ENCODE measurements at regions not wholly inside any gene's neighbourhood (a gene's known extent, or its start where the extent isn't known, plus 50 kb on each side); places are given as distances from the start of the nearest gene placed in this dataset.

GRCh38 chr5:6943197-6944112 lies 230.2 kb downstream of the TENT4A start:
- no peak for DNase-seq
- intact Hi-C loops (cut with DNase I, micrococcal nuclease) = no loop called here
- H3K9me3 Mint-ChIP-seq (ENCODE audit: low read depth) = no peaks in the 10 kb centered on the region
- ChIA-PET CTCF (no interaction called here), POLR2A (no interaction called here)
- H3K27ac Mint-ChIP-seq = no peak overlapping the region
- H3K27me3 Mint-ChIP-seq = peaks cover 13% of the 10 kb centered on the region
- no peak for ATAC-seq
- no peaks in the 10 kb centered on the region for H3K4me1 Mint-ChIP-seq
- no peaks in the 10 kb centered on the region for H3K36me3 Mint-ChIP-seq (ENCODE audit: low read depth)
- H3K4me3 Mint-ChIP-seq = no peak overlapping the region

- intact Hi-C loops (cut with DNase I, micrococcal nuclease) = loop anchor here in 1 of 2 experiments (5.0 kb wide), 1 partner anchor 126 kb away; no protein-coding TSS in a partner anchor
- peaks cover 16% of the 10 kb centered on the region for H3K27me3 Mint-ChIP-seq
- no peak for ATAC-seq
- no peak overlapping the region for H3K27ac Mint-ChIP-seq
- H3K9me3 Mint-ChIP-seq (ENCODE audit: low read depth) = no peaks in the 10 kb centered on the region
- no peak overlapping the region for H3K4me3 Mint-ChIP-seq
- no peak for DNase-seq
- H3K4me1 Mint-ChIP-seq = peaks cover 2% of the 10 kb centered on the region
- POLR2A ChIA-PET = no interaction called here
- CTCF ChIA-PET = no interaction called here
- H3K36me3 Mint-ChIP-seq (ENCODE audit: low read depth) = no peaks in the 10 kb centered on the region
These were observed 235.3 kb downstream of the TENT4A start for GRCh38 chr5:6948562-6948961.

- POLR2A ChIA-PET = no interaction called here
These were observed 236.0 kb downstream of the TENT4A start for GRCh38 chr5:6949230-6949629.

GRCh38 chr5:6950250-6950649 lies 237.0 kb downstream of the TENT4A start:
- H3K27ac Mint-ChIP-seq = no peak overlapping the region
- DNase-seq = peak; percentile 14
- CTCF ChIA-PET = interaction anchor here (1.3 kb wide), 1 partner anchor 170 kb away, joined by 4 read pairs; no protein-coding TSS in a partner anchor
- H3K9me3 Mint-ChIP-seq (ENCODE audit: low read depth) = no peaks in the 10 kb centered on the region
- H3K36me3 Mint-ChIP-seq (ENCODE audit: low read depth) = no peaks in the 10 kb centered on the region
- no peak overlapping the region for H3K4me3 Mint-ChIP-seq
- POLR2A ChIA-PET = no interaction called here
- peaks cover 2% of the 10 kb centered on the region for H3K4me1 Mint-ChIP-seq
- peak; percentile 77 for ATAC-seq
- H3K27me3 Mint-ChIP-seq = peaks cover 19% of the 10 kb centered on the region
- intact Hi-C loops (cut with DNase I, micrococcal nuclease) = no loop called here

More at GRCh38 chr5:6949230-6949629, 236.0 kb downstream of the TENT4A start:
- CTCF ChIA-PET = interaction anchor here (0.6 to 1.3 kb wide), 3 partner anchors 49 to 204 kb away, joined by 3 to 4 read pairs (median 3); no protein-coding TSS in a partner anchor
- H3K4me3 Mint-ChIP-seq = no peak overlapping the region
- no peaks in the 10 kb centered on the region for H3K9me3 Mint-ChIP-seq (ENCODE audit: low read depth)
- H3K36me3 Mint-ChIP-seq (ENCODE audit: low read depth) = no peaks in the 10 kb centered on the region
- peaks cover 16% of the 10 kb centered on the region for H3K27me3 Mint-ChIP-seq
- no peak for DNase-seq
- peaks cover 2% of the 10 kb centered on the region for H3K4me1 Mint-ChIP-seq
- H3K27ac Mint-ChIP-seq = no peak overlapping the region
- no peak for ATAC-seq
- intact Hi-C loops (cut with DNase I, micrococcal nuclease) = loop anchor here in 1 of 2 experiments (5.0 kb wide), 1 partner anchor 127 kb away; no protein-coding TSS in a partner anchor

GRCh38 chr5:6950860-6951259 lies 237.6 kb downstream of the TENT4A start:
- no peak for DNase-seq
- ATAC-seq = no peak
- no peak overlapping the region for H3K27ac Mint-ChIP-seq
- peaks cover 2% of the 10 kb centered on the region for H3K4me1 Mint-ChIP-seq
- intact Hi-C loops (cut with DNase I, micrococcal nuclease) = no loop called here
- H3K4me3 Mint-ChIP-seq = no peak overlapping the region
- peaks cover 21% of the 10 kb centered on the region for H3K27me3 Mint-ChIP-seq
- H3K36me3 Mint-ChIP-seq (ENCODE audit: low read depth) = no peaks in the 10 kb centered on the region
- H3K9me3 Mint-ChIP-seq (ENCODE audit: low read depth) = no peaks in the 10 kb centered on the region
- POLR2A ChIA-PET = no interaction called here
- CTCF ChIA-PET = interaction anchor here (0.7 to 1.3 kb wide), 2 partner anchors 59 to 171 kb away, joined by 3 to 4 read pairs; no protein-coding TSS in a partner anchor

DNA sequence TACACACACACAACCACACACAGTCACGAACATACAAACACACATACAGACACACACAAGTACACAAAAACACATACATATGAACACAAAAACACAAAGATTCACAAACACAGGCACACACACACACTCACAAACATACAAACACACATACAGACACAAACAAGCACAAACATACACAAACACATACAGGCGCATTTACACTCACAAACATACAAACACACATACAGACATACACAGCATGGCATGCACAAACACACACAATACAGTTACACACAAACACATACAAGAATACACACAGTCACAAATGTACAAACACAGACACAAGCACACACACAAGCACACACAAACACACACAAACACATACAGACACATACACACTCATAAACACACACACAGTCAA lies 247.9 kb downstream of the TENT4A start:
- Mint-ChIP-seq H3K27me3 (peaks cover 7% of the 10 kb centered on the region), H3K27ac (no peak overlapping the region), H3K4me1 (no peaks in the 10 kb centered on the region), H3K9me3 (ENCODE audit: low read depth) (peaks cover 2% of the 10 kb centered on the region), H3K36me3 (ENCODE audit: low read depth) (no peaks in the 10 kb centered on the region), H3K4me3 (no peak overlapping the region)
- DNase-seq (no peak), ATAC-seq (no peak)
- ChIA-PET POLR2A (no interaction called here), CTCF (no interaction called here)
- intact Hi-C loops (cut with DNase I, micrococcal nuclease) = no loop called here

- intact Hi-C loops (cut with DNase I, micrococcal nuclease) = no loop called here
- Mint-ChIP-seq H3K27ac (no peak overlapping the region), H3K36me3 (ENCODE audit: low read depth) (no peaks in the 10 kb centered on the region), H3K4me3 (no peak overlapping the region), H3K9me3 (ENCODE audit: low read depth) (peaks cover 2% of the 10 kb centered on the region), H3K4me1 (no peaks in the 10 kb centered on the region), H3K27me3 (peaks cover 7% of the 10 kb centered on the region)
- ATAC-seq (no peak), DNase-seq (no peak)
- ChIA-PET CTCF (no interaction called here), POLR2A (no interaction called here)
These were observed 248.8 kb downstream of the TENT4A start for GRCh38 chr5:6961837-6962635.

DNA sequence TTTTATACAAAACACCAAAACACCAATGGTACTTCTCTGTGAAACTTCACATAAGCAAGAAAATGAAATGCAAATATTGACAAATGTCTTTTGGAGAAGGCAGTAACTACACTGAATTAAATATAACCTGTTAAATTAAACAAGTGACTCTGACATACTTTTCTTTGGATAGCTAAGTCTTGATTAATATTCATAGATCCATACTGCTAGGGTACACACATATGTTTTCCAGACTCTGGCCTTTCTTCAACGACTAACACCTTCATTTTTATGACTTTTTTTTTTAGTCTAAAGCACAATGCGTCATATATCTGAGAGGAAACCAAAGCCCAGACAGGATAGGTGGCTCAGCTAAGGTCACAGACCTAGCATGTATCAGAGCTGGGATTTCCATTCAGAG lies 263.7 kb downstream of the TENT4A start:
- no peak overlapping the region for H3K27ac Mint-ChIP-seq
- H3K4me1 Mint-ChIP-seq = no peaks in the 10 kb centered on the region
- no peak for ATAC-seq
- no peak for DNase-seq
- no peak overlapping the region for H3K4me3 Mint-ChIP-seq
- CTCF ChIA-PET = no interaction called here
- peaks cover under 1% of the 10 kb centered on the region for H3K27me3 Mint-ChIP-seq
- H3K36me3 Mint-ChIP-seq (ENCODE audit: low read depth) = no peaks in the 10 kb centered on the region
- POLR2A ChIA-PET = no interaction called here
- intact Hi-C loops (cut with DNase I, micrococcal nuclease) = no loop called here
- H3K9me3 Mint-ChIP-seq (ENCODE audit: low read depth) = no peaks in the 10 kb centered on the region

DNA sequence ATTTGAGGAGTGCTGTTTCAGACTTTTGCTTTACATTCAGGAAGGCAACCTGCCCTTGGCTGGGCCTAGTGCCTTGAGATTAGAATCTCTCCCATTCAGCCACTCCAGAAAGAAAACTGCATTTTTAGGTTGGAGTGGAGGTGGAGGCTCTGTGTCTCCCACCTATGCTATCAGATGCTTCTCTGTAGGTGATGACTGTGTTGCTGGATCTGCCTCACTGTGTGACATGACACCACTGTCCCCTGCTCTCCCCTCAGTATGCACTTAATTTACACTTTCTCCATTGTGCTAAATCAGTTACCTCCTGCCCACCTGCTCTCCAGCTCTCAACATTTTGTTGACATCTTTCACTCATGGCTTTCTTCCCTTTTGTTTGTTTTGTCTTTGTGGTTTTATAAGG lies 265.8 kb downstream of the TENT4A start:
- ChIA-PET CTCF (no interaction called here), POLR2A (no interaction called here)
- ATAC-seq (no peak), DNase-seq (no peak)
- H3K27ac Mint-ChIP-seq = no peak overlapping the region
- peaks cover 3% of the 10 kb centered on the region for H3K27me3 Mint-ChIP-seq
- intact Hi-C loops (cut with DNase I, micrococcal nuclease) = no loop called here
- H3K36me3 Mint-ChIP-seq (ENCODE audit: low read depth) = no peaks in the 10 kb centered on the region
- no peaks in the 10 kb centered on the region for H3K4me1 Mint-ChIP-seq
- no peak overlapping the region for H3K4me3 Mint-ChIP-seq
- no peaks in the 10 kb centered on the region for H3K9me3 Mint-ChIP-seq (ENCODE audit: low read depth)

DNA sequence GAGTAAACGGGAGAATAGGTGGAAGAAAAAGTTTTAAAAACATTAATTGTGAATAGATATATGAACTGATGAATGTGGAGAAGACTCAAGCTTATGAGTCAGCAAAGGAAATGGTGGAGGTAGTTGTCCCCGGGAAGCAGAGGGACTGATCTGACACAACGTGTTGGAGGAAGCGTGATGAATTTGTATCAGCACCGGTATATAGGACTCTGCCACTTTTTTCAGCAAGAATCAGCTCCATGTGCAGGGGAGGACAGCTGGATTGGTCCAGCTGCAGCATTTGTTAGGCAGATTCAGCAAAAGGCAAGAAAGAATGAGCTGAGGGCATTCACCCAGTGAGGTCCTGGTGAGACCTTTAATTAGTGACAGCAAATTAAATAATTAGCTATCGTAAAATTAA lies 276.0 kb downstream of the TENT4A start:
- CTCF ChIA-PET = interaction anchor here (0.9 kb wide), 1 partner anchor 63 kb away, joined by 3 read pairs; no protein-coding TSS in a partner anchor
- POLR2A ChIA-PET = no interaction called here
- no peak overlapping the region for H3K27ac Mint-ChIP-seq
- intact Hi-C loops (cut with DNase I, micrococcal nuclease) = no loop called here
- no peaks in the 10 kb centered on the region for H3K9me3 Mint-ChIP-seq (ENCODE audit: low read depth)
- DNase-seq = no peak
- no peak for ATAC-seq
- peaks cover 11% of the 10 kb centered on the region for H3K27me3 Mint-ChIP-seq
- H3K4me1 Mint-ChIP-seq = no peaks in the 10 kb centered on the region
- H3K4me3 Mint-ChIP-seq = no peak overlapping the region
- H3K36me3 Mint-ChIP-seq (ENCODE audit: low read depth) = no peaks in the 10 kb centered on the region

- no peak overlapping the region for H3K4me3 Mint-ChIP-seq
- POLR2A ChIA-PET = no interaction called here
- no peaks in the 10 kb centered on the region for H3K36me3 Mint-ChIP-seq (ENCODE audit: low read depth)
- peaks cover 9% of the 10 kb centered on the region for H3K9me3 Mint-ChIP-seq (ENCODE audit: low read depth)
- no peak for DNase-seq
- CTCF ChIA-PET = no interaction called here
- peaks cover 24% of the 10 kb centered on the region for H3K27me3 Mint-ChIP-seq
- no peaks in the 10 kb centered on the region for H3K4me1 Mint-ChIP-seq
- ATAC-seq = no peak
- no peak overlapping the region for H3K27ac Mint-ChIP-seq
- intact Hi-C loops (cut with DNase I, micrococcal nuclease) = no loop called here
These were observed 280.9 kb downstream of the TENT4A start for GRCh38 chr5:6994097-6994496.

- Mint-ChIP-seq H3K4me1 (peaks cover under 1% of the 10 kb centered on the region), H3K36me3 (ENCODE audit: low read depth) (no peaks in the 10 kb centered on the region), H3K27ac (no peak overlapping the region), H3K4me3 (no peak overlapping the region), H3K27me3 (peaks cover 32% of the 10 kb centered on the region), H3K9me3 (ENCODE audit: low read depth) (peaks cover 11% of the 10 kb centered on the region)
- ChIA-PET POLR2A (no interaction called here), CTCF (no interaction called here)
- no peak for ATAC-seq
- DNase-seq = no peak
- intact Hi-C loops (cut with DNase I, micrococcal nuclease) = no loop called here
These were observed 281.9 kb downstream of the TENT4A start for GRCh38 chr5:6995115-6995514.

Measured in activated CD4-positive, alpha-beta T cell treated with anti-CD3 and anti-CD28 coated beads for 36 hours (primary cell).